WTC11 (cell line): ENCODE measurements at regions not wholly inside any gene's neighbourhood (a gene's known extent, or its start where the extent isn't known, plus 50 kb on each side); places are given as distances from the start of the nearest gene placed in this dataset.

Experiments
- ATAC-seq: fragments of 200-7000 bp; cut with Tn5 transposase; 2 replicates; pipeline ENCODE4 v1.10.0; 2021; ENCODE audit warnings: mild to moderate bottlenecking, moderate library complexity
- CTCF ChIA-PET: fragments of 300-600 bp; sonication (Branson Sonifier 250); formaldehyde crosslinking; loops from one replicate; lab custom pipeline; 2021; ENCODE audit warnings: antibody characterized with exemption; lab: Charles Lee
- POLR2A ChIA-PET: fragments of 350-600 bp; sonication (Branson Sonifier 250); formaldehyde crosslinking; loops from one replicate; lab custom pipeline; 2021; ENCODE audit warnings: antibody characterized with exemption; lab: Charles Lee
- DNase-seq: peaks from one replicate; pipeline ENCODE4 v3.0.0; 2021; ENCODE audit warnings: low spot score
- H3K27ac Mint-ChIP-seq: 2 replicates; pipeline ENCODE4 v1.8.0; 2021; ENCODE audit warnings: mixed read lengths
- H3K27me3 Mint-ChIP-seq: 2 replicates; pipeline ENCODE4 v1.8.0; 2021; ENCODE audit warnings: low read depth, mild to moderate bottlenecking, moderate library complexity, mixed read lengths
- H3K36me3 Mint-ChIP-seq: 2 replicates; pipeline ENCODE4 v1.8.0; 2021; ENCODE audit warnings: mixed read lengths
- H3K4me1 Mint-ChIP-seq: 2 replicates; pipeline ENCODE4 v1.8.0; 2022; ENCODE audit warnings: mixed read lengths
- H3K4me3 Mint-ChIP-seq: 2 replicates; pipeline ENCODE4 v1.8.0; 2021; ENCODE audit warnings: mild to moderate bottlenecking, moderate library complexity, mixed read lengths
- H3K9me3 Mint-ChIP-seq: 2 replicates; pipeline ENCODE4 v1.8.0; 2021; ENCODE audit warnings: mixed read lengths
- ATF3 ChIP-seq: sonication (generic); formaldehyde crosslinking; conservative IDR thresholded peaks from 2 replicates; pipeline ENCODE4 v1.8.1; 2022; ENCODE audit warnings: mild to moderate bottlenecking, missing genetic modification reagents
- FOXK1 ChIP-seq: sonication (generic); formaldehyde crosslinking; IDR thresholded peaks from 2 replicates; pipeline ENCODE4 v1.8.0; 2022; ENCODE audit warnings: mild to moderate bottlenecking, moderate library complexity, missing genetic modification reagents
- HMGXB4 ChIP-seq: sonication (generic); formaldehyde crosslinking; IDR thresholded peaks from 2 replicates; pipeline ENCODE4 v1.8.1; 2023; ENCODE audit warnings: mild to moderate bottlenecking, moderate library complexity, missing genetic modification reagents
- IRF2 ChIP-seq: sonication (generic); formaldehyde crosslinking; IDR thresholded peaks from 2 replicates; pipeline ENCODE4 v1.8.0; 2022; ENCODE audit warnings: low read depth, missing genetic modification reagents, borderline replicate concordance
- NFATC4 ChIP-seq: fragments of 250-450 bp; sonication (Bioruptor Pico); IDR thresholded peaks from 2 replicates; pipeline ENCODE4 v1.9.0; 2021; ENCODE audit warnings: mild to moderate bottlenecking
- NFE2L1 ChIP-seq: sonication (generic); formaldehyde crosslinking; IDR thresholded peaks from 2 replicates; pipeline ENCODE4 v1.8.1; 2023; ENCODE audit warnings: missing genetic modification reagents
- NR3C1 ChIP-seq: sonication (generic); formaldehyde crosslinking; conservative IDR thresholded peaks from 2 replicates; pipeline ENCODE4 v1.8.1; 2023; ENCODE audit warnings: low read depth, mild to moderate bottlenecking, missing genetic modification reagents
- PRRX2 ChIP-seq: fragments of 250-450 bp; sonication (Bioruptor Pico); IDR thresholded peaks from 2 replicates; pipeline ENCODE4 v1.8.0; 2021; ENCODE audit warnings: mild to moderate bottlenecking
- TP53 ChIP-seq: sonication (generic); formaldehyde crosslinking; IDR thresholded peaks from 2 replicates; pipeline ENCODE4 v1.8.1; 2023; ENCODE audit warnings: mild to moderate bottlenecking, missing genetic modification reagents
- ZNF121 ChIP-seq: sonication (generic); formaldehyde crosslinking; IDR thresholded peaks from 2 replicates; pipeline ENCODE4 v1.8.0; 2023; ENCODE audit warnings: missing genetic modification reagents
- ZNF423 ChIP-seq: fragments of 250-450 bp; sonication (Bioruptor Pico); IDR thresholded peaks from 2 replicates; pipeline ENCODE4 v2.1.2; 2022; ENCODE audit warnings: mild to moderate bottlenecking, moderate library complexity
- ZNF512 ChIP-seq: sonication (generic); formaldehyde crosslinking; IDR thresholded peaks from 2 replicates; pipeline ENCODE4 v1.8.1; 2022; ENCODE audit warnings: missing genetic modification reagents, borderline replicate concordance
- ZNF671 ChIP-seq: fragments of 250-450 bp; sonication (Bioruptor Pico); IDR thresholded peaks from 2 replicates; pipeline ENCODE4 v1.8.0; 2021; ENCODE audit warnings: mild to moderate bottlenecking
- TF ChIP-seq, protein P1 (sequence below): sonication (generic); formaldehyde crosslinking; IDR thresholded peaks from 2 replicates; pipeline ENCODE4 v1.8.0; 2022; ENCODE audit warnings: mild to moderate bottlenecking, missing genetic modification reagents
- TF ChIP-seq, protein P2 (sequence below): fragments of 200-600 bp; IDR thresholded peaks from 2 replicates; pipeline ENCODE4 v1.8.0; 2022; ENCODE audit warnings: antibody characterized with exemption
- TF ChIP-seq, protein P3 (sequence below): sonication (generic); formaldehyde crosslinking; IDR thresholded peaks from 2 replicates; pipeline ENCODE4 v1.8.1; 2023; ENCODE audit warnings: mild to moderate bottlenecking, missing genetic modification reagents
- TF ChIP-seq, protein P4 (sequence below): sonication (generic); formaldehyde crosslinking; IDR thresholded peaks from 2 replicates; pipeline ENCODE4 v1.8.0; 2023; ENCODE audit warnings: missing genetic modification reagents

DNA sequence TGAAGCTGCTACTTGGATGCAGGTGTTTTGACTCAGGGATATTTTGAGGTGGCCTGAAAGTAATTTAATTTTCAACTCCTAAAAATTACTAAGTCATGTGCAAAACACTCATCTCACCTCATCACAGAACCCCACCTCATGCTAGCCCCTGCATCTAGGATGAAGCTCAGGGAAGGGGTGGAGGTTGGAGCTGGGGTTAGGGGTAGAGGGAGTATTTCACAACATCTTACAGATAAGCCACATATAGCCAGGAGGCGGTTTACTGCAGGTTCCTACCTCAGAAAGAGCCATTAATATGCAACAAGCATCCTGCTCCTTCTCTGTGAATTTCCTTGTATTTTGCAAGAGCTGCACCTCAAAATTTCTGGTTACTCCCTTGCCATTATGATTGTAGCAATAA lies 70.5 kb upstream of the TSPAN5 start:
- peaks cover 10% of the 10 kb centered on the region for H3K27me3 Mint-ChIP-seq
- no peak overlapping the region for H3K4me3 Mint-ChIP-seq
- peaks cover 15% of the 10 kb centered on the region for H3K36me3 Mint-ChIP-seq
- CTCF ChIA-PET = interaction anchor here (1.0 kb wide), 1 partner anchor 682 kb away, joined by 3 read pairs; no protein-coding TSS in a partner anchor
- peaks cover 3% of the 10 kb centered on the region for H3K4me1 Mint-ChIP-seq
- H3K9me3 Mint-ChIP-seq = peaks cover 31% of the 10 kb centered on the region
- H3K27ac Mint-ChIP-seq = no peak overlapping the region
- no peak for DNase-seq
- POLR2A ChIA-PET = no interaction called here
- ATAC-seq = no peak
- TF ChIP-seq ATF3 (CRISPR knock-in tag) (no peak), TP53 (CRISPR knock-in tag) (no peak)

GRCh38 chr4:98728433-98728832 lies 70.0 kb upstream of the TSPAN5 start:
- Mint-ChIP-seq H3K4me3 (no peak overlapping the region), H3K4me1 (peaks cover 3% of the 10 kb centered on the region), H3K9me3 (peaks cover 33% of the 10 kb centered on the region), H3K27me3 (peaks cover 10% of the 10 kb centered on the region), H3K27ac (no peak overlapping the region), H3K36me3 (peaks cover 20% of the 10 kb centered on the region)
- ChIA-PET POLR2A (no interaction called here), CTCF (interaction anchor here (1.0 kb wide), 1 partner anchor 681 kb away, joined by 3 read pairs; no protein-coding TSS in a partner anchor)
- ATAC-seq (peak; percentile 30; the same call in 1 of the 2 replicates), DNase-seq (no peak)
- TF ChIP-seq, protein P1, sequence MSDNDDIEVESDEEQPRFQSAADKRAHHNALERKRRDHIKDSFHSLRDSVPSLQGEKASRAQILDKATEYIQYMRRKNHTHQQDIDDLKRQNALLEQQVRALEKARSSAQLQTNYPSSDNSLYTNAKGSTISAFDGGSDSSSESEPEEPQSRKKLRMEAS (CRISPR knock-in tag) = no peak
- TF ChIP-seq PRRX2 (no peak), HMGXB4 (CRISPR knock-in tag) (no peak), TP53 (CRISPR knock-in tag) (no peak), ATF3 (CRISPR knock-in tag) (no peak), NFATC4 (CRISPR knock-in tag) (no peak)
- TF ChIP-seq, protein P2, sequence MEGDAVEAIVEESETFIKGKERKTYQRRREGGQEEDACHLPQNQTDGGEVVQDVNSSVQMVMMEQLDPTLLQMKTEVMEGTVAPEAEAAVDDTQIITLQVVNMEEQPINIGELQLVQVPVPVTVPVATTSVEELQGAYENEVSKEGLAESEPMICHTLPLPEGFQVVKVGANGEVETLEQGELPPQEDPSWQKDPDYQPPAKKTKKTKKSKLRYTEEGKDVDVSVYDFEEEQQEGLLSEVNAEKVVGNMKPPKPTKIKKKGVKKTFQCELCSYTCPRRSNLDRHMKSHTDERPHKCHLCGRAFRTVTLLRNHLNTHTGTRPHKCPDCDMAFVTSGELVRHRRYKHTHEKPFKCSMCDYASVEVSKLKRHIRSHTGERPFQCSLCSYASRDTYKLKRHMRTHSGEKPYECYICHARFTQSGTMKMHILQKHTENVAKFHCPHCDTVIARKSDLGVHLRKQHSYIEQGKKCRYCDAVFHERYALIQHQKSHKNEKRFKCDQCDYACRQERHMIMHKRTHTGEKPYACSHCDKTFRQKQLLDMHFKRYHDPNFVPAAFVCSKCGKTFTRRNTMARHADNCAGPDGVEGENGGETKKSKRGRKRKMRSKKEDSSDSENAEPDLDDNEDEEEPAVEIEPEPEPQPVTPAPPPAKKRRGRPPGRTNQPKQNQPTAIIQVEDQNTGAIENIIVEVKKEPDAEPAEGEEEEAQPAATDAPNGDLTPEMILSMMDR = no peak

GRCh38 chr4:98722000-98722399 lies 63.6 kb upstream of the TSPAN5 start:
- peaks cover 6% of the 10 kb centered on the region for H3K27me3 Mint-ChIP-seq
- no peak for DNase-seq
- POLR2A ChIA-PET = no interaction called here
- peaks cover 56% of the 10 kb centered on the region for H3K9me3 Mint-ChIP-seq
- H3K27ac Mint-ChIP-seq = no peak overlapping the region
- TF ChIP-seq FOXK1 (CRISPR knock-in tag) (no peak), ZNF423 (CRISPR knock-in tag) (no peak), NR3C1 (CRISPR knock-in tag) (no peak), ZNF121 (CRISPR knock-in tag) (no peak), ZNF512 (CRISPR knock-in tag) (no peak), NFE2L1 (CRISPR knock-in tag) (no peak), IRF2 (CRISPR knock-in tag) (no peak), ZNF671 (CRISPR knock-in tag) (no peak)
- TF ChIP-seq, protein P3, sequence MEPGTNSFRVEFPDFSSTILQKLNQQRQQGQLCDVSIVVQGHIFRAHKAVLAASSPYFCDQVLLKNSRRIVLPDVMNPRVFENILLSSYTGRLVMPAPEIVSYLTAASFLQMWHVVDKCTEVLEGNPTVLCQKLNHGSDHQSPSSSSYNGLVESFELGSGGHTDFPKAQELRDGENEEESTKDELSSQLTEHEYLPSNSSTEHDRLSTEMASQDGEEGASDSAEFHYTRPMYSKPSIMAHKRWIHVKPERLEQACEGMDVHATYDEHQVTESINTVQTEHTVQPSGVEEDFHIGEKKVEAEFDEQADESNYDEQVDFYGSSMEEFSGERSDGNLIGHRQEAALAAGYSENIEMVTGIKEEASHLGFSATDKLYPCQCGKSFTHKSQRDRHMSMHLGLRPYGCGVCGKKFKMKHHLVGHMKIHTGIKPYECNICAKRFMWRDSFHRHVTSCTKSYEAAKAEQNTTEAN (CRISPR knock-in tag) = no peak
- TF ChIP-seq, protein P4, sequence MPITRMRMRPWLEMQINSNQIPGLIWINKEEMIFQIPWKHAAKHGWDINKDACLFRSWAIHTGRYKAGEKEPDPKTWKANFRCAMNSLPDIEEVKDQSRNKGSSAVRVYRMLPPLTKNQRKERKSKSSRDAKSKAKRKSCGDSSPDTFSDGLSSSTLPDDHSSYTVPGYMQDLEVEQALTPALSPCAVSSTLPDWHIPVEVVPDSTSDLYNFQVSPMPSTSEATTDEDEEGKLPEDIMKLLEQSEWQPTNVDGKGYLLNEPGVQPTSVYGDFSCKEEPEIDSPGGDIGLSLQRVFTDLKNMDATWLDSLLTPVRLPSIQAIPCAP (CRISPR knock-in tag) = no peak
- peaks cover 37% of the 10 kb centered on the region for H3K36me3 Mint-ChIP-seq
- no peaks in the 10 kb centered on the region for H3K4me1 Mint-ChIP-seq
- ATAC-seq = no peak
- H3K4me3 Mint-ChIP-seq = no peak overlapping the region
- CTCF ChIA-PET = no interaction called here
